ENCODE measurements at regions not wholly inside any gene's neighbourhood (a gene's known extent, or its start where the extent isn't known, plus 50 kb on each side); places are given as distances from the start of the nearest gene placed in this dataset.
"Not testable (repeated sequence)": the region's sequence is repeated elsewhere in the genome, so short reads cannot be mapped to it uniquely, and the experiment has no call there.

- TF ChIP-seq POLR2A (IDR thresholded peaks at IDR 0.05), result not testable (repeated sequence)
- TF ChIP-seq, protein P1, sequence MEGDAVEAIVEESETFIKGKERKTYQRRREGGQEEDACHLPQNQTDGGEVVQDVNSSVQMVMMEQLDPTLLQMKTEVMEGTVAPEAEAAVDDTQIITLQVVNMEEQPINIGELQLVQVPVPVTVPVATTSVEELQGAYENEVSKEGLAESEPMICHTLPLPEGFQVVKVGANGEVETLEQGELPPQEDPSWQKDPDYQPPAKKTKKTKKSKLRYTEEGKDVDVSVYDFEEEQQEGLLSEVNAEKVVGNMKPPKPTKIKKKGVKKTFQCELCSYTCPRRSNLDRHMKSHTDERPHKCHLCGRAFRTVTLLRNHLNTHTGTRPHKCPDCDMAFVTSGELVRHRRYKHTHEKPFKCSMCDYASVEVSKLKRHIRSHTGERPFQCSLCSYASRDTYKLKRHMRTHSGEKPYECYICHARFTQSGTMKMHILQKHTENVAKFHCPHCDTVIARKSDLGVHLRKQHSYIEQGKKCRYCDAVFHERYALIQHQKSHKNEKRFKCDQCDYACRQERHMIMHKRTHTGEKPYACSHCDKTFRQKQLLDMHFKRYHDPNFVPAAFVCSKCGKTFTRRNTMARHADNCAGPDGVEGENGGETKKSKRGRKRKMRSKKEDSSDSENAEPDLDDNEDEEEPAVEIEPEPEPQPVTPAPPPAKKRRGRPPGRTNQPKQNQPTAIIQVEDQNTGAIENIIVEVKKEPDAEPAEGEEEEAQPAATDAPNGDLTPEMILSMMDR (IDR thresholded peaks at IDR 0.05), result not testable (repeated sequence)
Observed at GRCh38 chr22:15849772-15850171, 159.9 kb downstream of the POTEH start.

Data from right lobe of liver (tissue), 4 donors.